Tibial nerve (tissue), 4 donors: ENCODE measurements at regions not wholly inside any gene's neighbourhood (a gene's known extent, or its start where the extent isn't known, plus 50 kb on each side); places are given as distances from the start of the nearest gene placed in this dataset.

ENCODE experiments used
- DNase-seq, 2 donors: peaks; one replicate each; pipeline ENCODE4 v3.0.0-alpha.2; 2019; ENCODE audit warnings: low spot score in 2 of 2
- H3K27ac ChIP-seq, 4 donors: fragments of 200-600 bp; sonication (generic) in 3 of 4; one replicate each; pipeline ENCODE4 v1.5.1; 2017 to 2019; ENCODE audit warnings: mild to moderate bottlenecking in 1 of 4
- H3K27me3 ChIP-seq, 2 donors: fragments of 200-600 bp; sonication (generic) in 1 of 2; one replicate each; pipeline versions ENCODE4 v1.5.1 to v1.6.0; 2017 to 2019
- H3K36me3 ChIP-seq, 3 donors: fragments of 200-600 bp; sonication (generic); one replicate each; pipeline ENCODE4 v1.5.1; 2018 to 2019
- H3K4me1 ChIP-seq, 4 donors: fragments of 200-600 bp; sonication (generic) in 3 of 4; one replicate each; pipeline ENCODE4 v1.5.1; 2017 to 2019
- H3K4me3 ChIP-seq, 4 donors: fragments of 200-600 bp; sonication (generic) in 3 of 4; one replicate each; pipeline ENCODE4 v1.5.1; 2017 to 2019; ENCODE audit warnings: mild to moderate bottlenecking in 1 of 4, moderate library complexity in 1 of 4
- H3K9me3 ChIP-seq, 4 donors: fragments of 200-600 bp; sonication (generic) in 3 of 4; one replicate each; pipeline ENCODE4 v1.5.1; 2017 to 2019
- EP300 ChIP-seq, 2 donors: sonication (generic); formaldehyde crosslinking; IDR thresholded peaks; one replicate each; pipeline ENCODE4 v1.6.1; 2017; ENCODE audit warnings: antibody characterized with exemption in 2 of 2, mild to moderate bottlenecking in 1 of 2
- POLR2A ChIP-seq, 2 donors: fragments of 450-650 bp; IDR thresholded peaks; one replicate each; pipeline ENCODE4 v1.6.1; 2017; ENCODE audit warnings: antibody characterized with exemption in 2 of 2, mild to moderate bottlenecking in 2 of 2, moderate library complexity in 2 of 2
- WGBS, 2 donors: methylation state at CpG; one replicate each; pipeline ENCODE4 v1.1.5; 2018; 5-methylcytosine and 5-hydroxymethylcytosine counted together
- TF ChIP-seq, protein P1 (sequence below), 5 experiments: fragments of 200-600 bp in 3 of 5; fragments of 450-650 bp in 2 of 5; sonication (generic) in 3 of 5; IDR thresholded peaks; one replicate each; pipeline ENCODE4 v1.5.1; 2016 to 2019; ENCODE audit warnings: antibody characterized with exemption in 5 of 5, mild to moderate bottlenecking in 3 of 5, moderate library complexity in 2 of 5

DNA sequence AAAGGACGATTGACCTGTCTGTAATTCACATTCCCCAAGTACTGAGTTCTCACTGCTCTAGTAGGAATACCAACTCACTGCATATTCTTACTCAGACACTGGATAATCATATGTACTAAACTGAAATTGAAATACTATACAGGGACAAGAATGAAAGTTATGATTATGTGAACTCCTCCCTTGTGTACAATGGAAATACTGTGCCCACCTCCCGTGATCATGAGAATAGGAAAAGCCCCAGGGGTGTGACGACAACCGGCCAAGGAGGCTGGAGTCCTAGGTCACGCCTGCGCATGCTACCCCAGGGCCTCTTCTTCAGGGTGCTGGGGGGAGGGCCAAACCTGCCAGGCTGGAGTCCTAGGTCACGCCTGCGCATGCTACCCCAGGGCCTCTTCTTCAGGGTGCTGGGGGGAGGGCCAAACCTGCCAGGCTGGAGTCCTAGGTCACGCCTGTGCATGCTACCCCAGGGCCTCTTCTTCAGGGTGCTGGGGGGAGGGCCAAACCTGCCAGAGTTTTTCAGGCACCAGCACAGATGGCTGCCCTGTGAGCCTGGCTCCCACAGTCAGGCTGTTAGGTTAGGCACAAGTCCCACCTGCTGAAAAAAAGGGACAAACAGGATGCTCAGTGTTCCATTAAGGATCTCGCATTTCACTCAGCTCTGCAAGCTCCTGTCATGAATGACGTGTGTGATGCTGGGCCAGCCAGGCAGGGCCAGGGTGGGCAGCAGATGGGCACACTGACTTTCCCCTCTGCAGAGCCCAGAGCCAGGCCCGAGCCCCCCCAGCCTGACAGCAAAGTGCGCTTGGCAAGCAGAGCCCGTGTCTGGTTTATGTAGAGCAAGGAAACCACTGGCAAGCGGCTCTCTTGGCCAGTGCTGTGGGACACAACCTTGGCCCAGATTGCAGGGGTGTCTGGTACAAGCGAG lies 107.7 kb downstream of the FOXF2 start:
- 72 to 79% methylated on average over 11 to 16 of the region's 16 CpGs for WGBS, 2 donors
- peaks cover 0 to 16% (median 0%) of the 10 kb centered on the region in 4 donors for H3K9me3 ChIP-seq
- H3K4me3 ChIP-seq = no peak overlapping the region
- DNase-seq = no peak
- no peak for TF ChIP-seq EP300 (IDR thresholded peaks at IDR 0.05)
- TF ChIP-seq POLR2A (IDR thresholded peaks at IDR 0.05) = no peak
- TF ChIP-seq, protein P1, sequence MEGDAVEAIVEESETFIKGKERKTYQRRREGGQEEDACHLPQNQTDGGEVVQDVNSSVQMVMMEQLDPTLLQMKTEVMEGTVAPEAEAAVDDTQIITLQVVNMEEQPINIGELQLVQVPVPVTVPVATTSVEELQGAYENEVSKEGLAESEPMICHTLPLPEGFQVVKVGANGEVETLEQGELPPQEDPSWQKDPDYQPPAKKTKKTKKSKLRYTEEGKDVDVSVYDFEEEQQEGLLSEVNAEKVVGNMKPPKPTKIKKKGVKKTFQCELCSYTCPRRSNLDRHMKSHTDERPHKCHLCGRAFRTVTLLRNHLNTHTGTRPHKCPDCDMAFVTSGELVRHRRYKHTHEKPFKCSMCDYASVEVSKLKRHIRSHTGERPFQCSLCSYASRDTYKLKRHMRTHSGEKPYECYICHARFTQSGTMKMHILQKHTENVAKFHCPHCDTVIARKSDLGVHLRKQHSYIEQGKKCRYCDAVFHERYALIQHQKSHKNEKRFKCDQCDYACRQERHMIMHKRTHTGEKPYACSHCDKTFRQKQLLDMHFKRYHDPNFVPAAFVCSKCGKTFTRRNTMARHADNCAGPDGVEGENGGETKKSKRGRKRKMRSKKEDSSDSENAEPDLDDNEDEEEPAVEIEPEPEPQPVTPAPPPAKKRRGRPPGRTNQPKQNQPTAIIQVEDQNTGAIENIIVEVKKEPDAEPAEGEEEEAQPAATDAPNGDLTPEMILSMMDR (IDR thresholded peaks at IDR 0.05) = no peak
- H3K4me1 ChIP-seq = peaks cover 0 to 3% (median 0%) of the 10 kb centered on the region in 4 donors
- H3K27ac ChIP-seq = no peak overlapping the region
- H3K27me3 ChIP-seq = no peaks in the 10 kb centered on the region
- no peaks in the 10 kb centered on the region for H3K36me3 ChIP-seq

DNA sequence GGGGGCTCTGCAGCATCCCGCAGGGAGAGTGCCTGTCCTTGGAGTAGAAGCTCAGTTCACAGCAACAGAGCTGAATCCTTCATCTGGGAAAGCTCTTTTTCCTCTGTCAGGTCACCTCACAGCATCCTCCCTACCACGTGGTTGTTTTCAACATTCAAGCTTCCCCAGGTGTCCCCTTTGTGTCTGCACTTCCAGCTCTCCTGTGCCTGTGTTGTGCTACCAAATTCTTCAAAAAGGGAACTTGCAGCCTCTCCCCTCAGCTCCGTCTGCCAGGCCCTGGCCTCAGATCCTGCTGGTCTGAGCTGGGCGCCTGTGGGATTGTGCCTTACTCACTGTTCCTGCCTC lies 108.4 kb downstream of the FOXF2 start:
- Histone ChIP-seq H3K27me3 (no peaks in the 10 kb centered on the region), H3K9me3 (peaks cover 0 to 16% (median 0%) of the 10 kb centered on the region in 4 donors), H3K27ac (no peak overlapping the region), H3K36me3 (no peaks in the 10 kb centered on the region), H3K4me3 (no peak overlapping the region), H3K4me1 (peaks cover 0 to 3% (median 0%) of the 10 kb centered on the region in 4 donors)
- WGBS, 2 donors = 78% methylated on average over 4 of the region's 4 CpGs
- no peak for DNase-seq
- TF ChIP-seq POLR2A (IDR thresholded peaks at IDR 0.05) (no peak), EP300 (IDR thresholded peaks at IDR 0.05) (no peak)
- TF ChIP-seq, protein P1 (IDR thresholded peaks at IDR 0.05) = no peak

DNA sequence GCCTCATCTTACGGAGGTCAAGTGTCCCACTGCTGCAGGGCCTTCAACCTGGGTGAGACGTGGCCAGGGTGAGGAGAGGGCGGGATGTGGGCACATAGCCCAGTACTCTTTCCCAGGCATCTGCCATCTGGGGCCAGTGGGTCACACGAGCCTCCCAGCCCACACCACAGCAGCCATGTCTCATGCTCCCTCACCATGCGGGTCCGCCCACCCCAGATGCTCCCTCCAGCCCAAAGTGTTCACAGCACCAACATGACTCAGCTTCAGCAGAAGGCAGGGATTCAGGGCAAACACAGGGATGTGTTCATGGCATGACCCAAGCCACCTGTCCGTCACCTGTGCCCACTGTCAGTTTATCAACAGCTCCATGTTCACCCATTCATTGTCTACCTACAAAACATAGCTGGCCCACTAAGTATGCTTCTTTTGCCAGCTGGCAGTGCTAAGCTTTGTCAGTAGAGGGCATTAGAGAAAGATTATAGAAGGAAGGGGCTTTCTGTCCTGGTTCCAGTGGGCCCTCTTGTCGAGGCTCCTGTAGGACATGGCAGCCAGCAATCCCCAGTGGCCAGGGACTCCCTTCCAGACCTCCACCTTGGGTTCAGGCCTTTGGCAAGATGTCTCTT lies 109.2 kb downstream of the FOXF2 start:
- Histone ChIP-seq H3K36me3 (no peaks in the 10 kb centered on the region), H3K27ac (no peak overlapping the region), H3K27me3 (no peaks in the 10 kb centered on the region), H3K4me3 (no peak overlapping the region), H3K4me1 (peaks cover 0 to 3% (median 0%) of the 10 kb centered on the region in 4 donors), H3K9me3 (peaks cover 0 to 16% (median 0%) of the 10 kb centered on the region in 4 donors)
- no peak for DNase-seq
- 76 to 85% methylated on average over 5 to 8 of the region's 8 CpGs for WGBS, 2 donors
- TF ChIP-seq EP300 (IDR thresholded peaks at IDR 0.05) = no peak

DNA sequence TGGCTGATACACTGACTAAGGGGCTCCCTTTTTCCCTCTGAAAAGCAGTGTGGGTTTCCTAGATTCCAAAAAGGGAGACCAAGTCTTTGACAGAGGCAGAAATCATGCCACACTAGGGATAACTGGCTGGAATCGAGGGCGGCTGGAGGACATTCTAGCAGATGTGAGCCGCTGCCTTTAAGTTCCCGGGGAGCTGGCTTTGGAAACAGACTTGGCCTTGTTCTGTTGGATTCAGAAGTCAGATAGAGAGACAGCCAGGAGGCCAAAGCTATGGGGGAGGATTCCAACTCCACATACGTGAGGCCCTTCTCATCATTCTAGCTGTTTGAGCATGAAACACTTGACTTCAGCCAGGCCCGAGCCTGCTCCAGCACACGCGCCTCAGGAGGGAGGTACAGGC lies 109.9 kb upstream of the FOXC1 start:
- no peak overlapping the region for H3K27ac ChIP-seq

DNA sequence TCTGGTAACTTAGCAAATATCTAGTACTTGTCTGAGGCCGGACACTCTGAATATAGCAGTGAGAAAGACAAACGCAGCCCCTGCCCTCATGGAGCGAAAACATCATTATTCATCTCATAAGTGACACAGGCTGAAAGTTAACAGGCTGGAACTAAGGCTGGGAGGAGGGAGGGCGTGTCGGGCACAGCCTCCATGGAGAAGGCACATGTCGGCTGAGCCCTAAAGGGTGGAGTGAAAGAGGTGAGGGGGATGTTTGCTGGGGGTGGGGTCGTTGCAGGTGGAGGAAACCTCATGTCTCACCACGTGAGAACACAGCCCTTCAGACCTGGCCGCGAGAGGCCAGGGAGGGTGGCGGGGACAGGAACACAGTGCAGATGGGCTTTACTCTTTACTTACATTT lies 108.8 kb upstream of the FOXC1 start:
- H3K4me3 ChIP-seq = no peak overlapping the region
- no peaks in the 10 kb centered on the region for H3K27me3 ChIP-seq
- DNase-seq = no peak
- peaks cover 0 to 15% (median 0%) of the 10 kb centered on the region in 4 donors for H3K4me1 ChIP-seq
- WGBS, 2 donors = 86 to 88% methylated on average over 11 of the region's 11 CpGs
- TF ChIP-seq POLR2A (IDR thresholded peaks at IDR 0.05) = no peak
- TF ChIP-seq EP300 (IDR thresholded peaks at IDR 0.05) = no peak
- TF ChIP-seq, protein P1 (IDR thresholded peaks at IDR 0.05) = no peak
- peaks cover 0 to 8% (median 0%) of the 10 kb centered on the region in 4 donors for H3K9me3 ChIP-seq
- no peaks in the 10 kb centered on the region for H3K36me3 ChIP-seq
- no peak overlapping the region for H3K27ac ChIP-seq

More for the DNA sequence above, 109.9 kb upstream of the FOXC1 start:
- 43 to 54% methylated on average over 8 of the region's 8 CpGs for WGBS, 2 donors
- no peaks in the 10 kb centered on the region for H3K27me3 ChIP-seq
- peaks cover 0 to 16% (median 0%) of the 10 kb centered on the region in 4 donors for H3K9me3 ChIP-seq
- TF ChIP-seq EP300 (IDR thresholded peaks at IDR 0.05) (no peak), POLR2A (IDR thresholded peaks at IDR 0.05) (no peak)
- TF ChIP-seq, protein P1 (IDR thresholded peaks at IDR 0.05) = no peak
- no peak for DNase-seq
- no peak overlapping the region for H3K4me3 ChIP-seq
- peaks cover 0 to 15% (median 0%) of the 10 kb centered on the region in 4 donors for H3K4me1 ChIP-seq
- no peaks in the 10 kb centered on the region for H3K36me3 ChIP-seq
